ENCODE measurements at regions not wholly inside any gene's neighbourhood (a gene's known extent, or its start where the extent isn't known, plus 50 kb on each side); places are given as distances from the start of the nearest gene placed in this dataset.

- CTCF ChIA-PET (ENCODE audit: low intra/inter-chr PET ratio, low total read pairs): no interaction called here
- ATAC-seq (no peak), FAIRE-seq (no peak), DNase-seq (ENCODE audit: low spot score) (no peak)
- no peak for TF ChIP-seq ZNF441 (CRISPR knock-in tag; IDR thresholded peaks at IDR 0.05; ENCODE audit: borderline replicate concordance)
- TF ChIP-seq ZNF33B (CRISPR knock-in tag; IDR thresholded peaks at IDR 0.05): no peak
- TF ChIP-seq ZNF746 (CRISPR knock-in tag; IDR thresholded peaks at IDR 0.05): no peak
- TF ChIP-seq PRDM15 (CRISPR knock-in tag; IDR thresholded peaks at IDR 0.05): no peak
- in situ Hi-C loops (cut with HindIII; ENCODE audit: extremely low pct_ligation_motif_present, low pct_unique_long_range_greater_than_20kb): no loop called here
- POLR2A ChIA-PET: no interaction called here
- Histone ChIP-seq H3K4me1 (ENCODE audit: insufficient read depth, low read length) (no peaks in the 10 kb centered on the region), H3K27ac (ENCODE audit: extremely low read length, insufficient read depth, low read length) (no peak overlapping the region), H4K20me1 (ENCODE audit: insufficient read depth, low read length) (no peaks in the 10 kb centered on the region), H3K9me3 (ENCODE audit: low read length) (no peaks in the 10 kb centered on the region), H3K4me2 (ENCODE audit: low read depth, low read length) (no peak overlapping the region), H3K27me3 (ENCODE audit: control insufficient read depth in 1 of 2, insufficient read depth in 2 of 2, low read length in 2 of 2) (no peaks in the 10 kb centered on the region), H2AFZ (ENCODE audit: low read length) (no peak overlapping the region), H3K9ac (ENCODE audit: insufficient read depth, low read depth, low read length) (no peak overlapping the region), H3K79me2 (ENCODE audit: insufficient read depth, low read length) (no peaks in the 10 kb centered on the region), H3K36me3 (replicated peaks in 1 of 2; ENCODE audit: control insufficient read depth in 1 of 2, insufficient read depth in 2 of 2, low read length in 2 of 2) (no peaks in the 10 kb centered on the region), H3K4me3 (replicated peaks in 1 of 3; ENCODE audit: insufficient read depth in 1 of 3, low read depth in 2 of 3, low read length in 3 of 3) (no peak overlapping the region)
- intact Hi-C loops (cut with micrococcal nuclease; ENCODE audit: unreplicated experiment): no loop called here
- WGBS (ENCODE audit: low lambda C conversion rate): 52% methylated on average over 2 of the region's 2 CpGs
- BruUV-seq (replicated peaks): no TSS peak
Observed at GRCh38 chr9:108377881-108378280, 477.9 kb downstream of the ACTL7B start.

GRCh38 chr9:108377382-108377781 is 478.4 kb downstream of the ACTL7B start:
- H3K9me3 ChIP-seq (ENCODE audit: low read length): no peaks in the 10 kb centered on the region
- ChIA-PET POLR2A (no interaction called here), CTCF (ENCODE audit: low intra/inter-chr PET ratio, low total read pairs) (no interaction called here)
- no peak overlapping the region for H3K4me3 ChIP-seq (replicated peaks in 1 of 3; ENCODE audit: insufficient read depth in 1 of 3, low read depth in 2 of 3, low read length in 3 of 3)
- FAIRE-seq (no peak), DNase-seq (ENCODE audit: low spot score) (no peak), ATAC-seq (no peak)
- no peaks in the 10 kb centered on the region for H3K27me3 ChIP-seq (ENCODE audit: control insufficient read depth in 1 of 2, insufficient read depth in 2 of 2, low read length in 2 of 2)
- H3K4me2 ChIP-seq (ENCODE audit: low read depth, low read length): no peak overlapping the region
- 0% methylated on average over 3 of the region's 3 CpGs for WGBS (ENCODE audit: low lambda C conversion rate)
- H3K9ac ChIP-seq (ENCODE audit: insufficient read depth, low read depth, low read length): no peak overlapping the region
- H2AFZ ChIP-seq (ENCODE audit: low read length): no peak overlapping the region
- TF ChIP-seq HDAC1 (CRISPR knock-in tag; IDR thresholded peaks at IDR 0.05) (no peak), ZNF121 (CRISPR knock-in tag; IDR thresholded peaks at IDR 0.05) (no peak), FOXP1 (IDR thresholded peaks at IDR 0.05) (no peak), FOXP1 (CRISPR knock-in tag; IDR thresholded peaks at IDR 0.05) (no peak), IRF2 (CRISPR knock-in tag; IDR thresholded peaks at IDR 0.05) (no peak), HOXA5 (CRISPR knock-in tag; IDR thresholded peaks at IDR 0.05) (no peak), SOX6 (IDR thresholded peaks at IDR 0.05) (no peak), SOX6 (CRISPR knock-in tag; IDR thresholded peaks at IDR 0.05) (no peak), ZNF275 (CRISPR knock-in tag; IDR thresholded peaks at IDR 0.05; ENCODE audit: borderline replicate concordance) (no peak), MEF2D (CRISPR knock-in tag; IDR thresholded peaks at IDR 0.05) (no peak), ZNF691 (CRISPR knock-in tag; IDR thresholded peaks at IDR 0.05; ENCODE audit: borderline replicate concordance, low read depth) (no peak)
- intact Hi-C loops (cut with micrococcal nuclease; ENCODE audit: unreplicated experiment): no loop called here
- H4K20me1 ChIP-seq (ENCODE audit: insufficient read depth, low read length): no peaks in the 10 kb centered on the region
- BruUV-seq (replicated peaks): no TSS peak
- no peaks in the 10 kb centered on the region for H3K36me3 ChIP-seq (replicated peaks in 1 of 2; ENCODE audit: control insufficient read depth in 1 of 2, insufficient read depth in 2 of 2, low read length in 2 of 2)
- H3K4me1 ChIP-seq (ENCODE audit: insufficient read depth, low read length): no peaks in the 10 kb centered on the region
- in situ Hi-C loops (cut with HindIII; ENCODE audit: extremely low pct_ligation_motif_present, low pct_unique_long_range_greater_than_20kb): no loop called here
- H3K27ac ChIP-seq (ENCODE audit: extremely low read length, insufficient read depth, low read length): no peak overlapping the region
- H3K79me2 ChIP-seq (ENCODE audit: insufficient read depth, low read length): no peaks in the 10 kb centered on the region

Data from HepG2 (cell line).